ENCODE measurements at regions not wholly inside any gene's neighbourhood (a gene's known extent, or its start where the extent isn't known, plus 50 kb on each side); places are given as distances from the start of the nearest gene placed in this dataset.
"Not testable (repeated sequence)": the region's sequence is repeated elsewhere in the genome, so short reads cannot be mapped to it uniquely, and the experiment has no call there.

DNA sequence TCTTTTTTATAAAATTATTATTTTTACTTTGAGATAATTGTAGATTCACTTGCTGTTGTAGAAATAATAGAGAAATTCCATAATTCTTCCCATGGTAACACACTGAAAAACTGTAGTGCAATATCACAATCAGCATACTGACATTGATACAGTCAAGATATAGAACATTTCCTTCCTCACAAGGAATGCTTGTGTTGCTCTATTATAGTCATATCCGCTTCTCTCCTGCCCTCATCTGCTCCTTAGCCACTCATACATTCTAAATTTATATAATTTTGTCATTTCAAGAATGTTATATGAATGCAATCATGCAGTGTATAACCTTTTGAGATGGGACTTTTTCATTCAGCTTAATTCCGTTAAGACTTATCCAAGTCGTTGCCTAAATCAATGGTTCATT lies 320.2 kb downstream of the BARHL2 start:
- no peak for DNase-seq

DNA sequence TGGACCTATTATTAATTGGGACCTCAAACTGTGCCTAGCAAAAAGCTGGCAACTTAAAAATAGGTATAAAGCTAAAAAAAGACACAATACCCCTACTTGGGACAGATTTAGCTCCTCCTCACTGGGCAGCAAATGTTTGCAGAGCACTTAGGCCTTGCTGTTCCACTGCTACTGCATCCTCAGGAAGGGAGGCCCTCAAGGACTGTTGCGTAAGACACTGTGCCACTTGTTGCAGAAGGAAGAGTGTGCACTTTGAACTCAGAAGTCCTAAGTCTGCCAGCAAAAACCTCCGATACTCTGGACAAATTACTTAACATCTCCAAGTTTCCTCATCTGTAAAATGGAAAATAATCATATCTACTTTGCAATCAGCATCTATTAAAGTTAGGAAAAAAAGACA lies 322.9 kb downstream of the BARHL2 start:
- no peak for DNase-seq

DNA sequence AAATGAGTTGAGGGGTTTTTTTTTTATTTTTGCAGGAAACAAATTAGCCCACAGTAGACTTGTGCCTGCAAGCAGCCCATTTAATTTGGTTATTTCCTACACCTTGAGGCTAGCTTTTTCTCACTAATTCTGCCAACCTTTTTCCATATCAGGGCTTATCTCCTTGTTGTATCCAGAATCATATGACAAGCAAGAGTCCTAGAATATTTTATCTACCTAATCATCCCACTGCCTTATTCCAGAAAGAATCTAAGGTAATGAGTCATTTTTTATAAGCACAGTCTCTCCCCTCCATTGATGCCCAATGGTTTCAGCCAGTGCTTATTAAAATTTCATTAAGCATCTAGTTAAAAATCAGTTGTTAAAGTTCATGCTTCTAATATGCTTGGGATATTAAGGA lies 324.1 kb downstream of the BARHL2 start:
- DNase-seq: no peak

DNA sequence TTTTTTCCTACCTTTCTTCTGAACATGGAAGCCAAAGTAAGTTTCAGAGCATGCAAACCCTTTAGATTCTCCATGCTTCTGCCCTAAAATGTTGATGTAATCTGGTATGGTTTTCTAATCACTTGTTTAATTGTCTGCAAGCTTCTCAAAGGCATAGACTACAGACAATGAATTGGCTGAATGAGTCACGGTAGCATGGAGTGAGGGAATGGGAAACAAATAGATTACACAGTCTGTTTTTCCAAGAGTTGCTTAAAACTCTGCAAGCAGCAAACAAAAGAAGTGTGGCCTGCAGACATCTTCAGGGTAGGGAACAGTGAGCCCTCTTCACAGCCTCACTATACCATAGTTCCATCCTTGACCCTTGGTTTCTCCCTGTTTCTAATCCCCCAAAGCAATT lies 326.0 kb downstream of the BARHL2 start:
- no peak for DNase-seq

DNA sequence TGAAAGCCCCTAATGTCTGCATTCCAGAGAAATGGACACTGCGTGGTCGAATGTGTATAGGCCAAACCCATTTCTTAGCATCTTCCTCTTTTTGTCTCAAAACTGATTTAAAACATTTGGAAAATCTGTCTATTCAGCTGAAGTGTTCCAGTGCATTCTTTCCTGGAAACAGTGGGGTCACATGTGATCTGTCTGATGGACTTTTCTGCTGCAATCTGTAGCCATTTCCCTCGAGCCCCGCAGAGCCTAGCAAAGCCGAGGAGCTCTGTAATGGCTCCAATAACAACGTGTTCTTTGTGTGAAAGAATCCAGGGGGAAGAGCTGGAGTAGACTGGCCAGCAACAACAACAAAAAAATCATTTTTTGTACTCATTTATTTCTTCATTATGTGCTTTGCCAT lies 329.3 kb downstream of the BARHL2 start:
- no peak for DNase-seq

DNA sequence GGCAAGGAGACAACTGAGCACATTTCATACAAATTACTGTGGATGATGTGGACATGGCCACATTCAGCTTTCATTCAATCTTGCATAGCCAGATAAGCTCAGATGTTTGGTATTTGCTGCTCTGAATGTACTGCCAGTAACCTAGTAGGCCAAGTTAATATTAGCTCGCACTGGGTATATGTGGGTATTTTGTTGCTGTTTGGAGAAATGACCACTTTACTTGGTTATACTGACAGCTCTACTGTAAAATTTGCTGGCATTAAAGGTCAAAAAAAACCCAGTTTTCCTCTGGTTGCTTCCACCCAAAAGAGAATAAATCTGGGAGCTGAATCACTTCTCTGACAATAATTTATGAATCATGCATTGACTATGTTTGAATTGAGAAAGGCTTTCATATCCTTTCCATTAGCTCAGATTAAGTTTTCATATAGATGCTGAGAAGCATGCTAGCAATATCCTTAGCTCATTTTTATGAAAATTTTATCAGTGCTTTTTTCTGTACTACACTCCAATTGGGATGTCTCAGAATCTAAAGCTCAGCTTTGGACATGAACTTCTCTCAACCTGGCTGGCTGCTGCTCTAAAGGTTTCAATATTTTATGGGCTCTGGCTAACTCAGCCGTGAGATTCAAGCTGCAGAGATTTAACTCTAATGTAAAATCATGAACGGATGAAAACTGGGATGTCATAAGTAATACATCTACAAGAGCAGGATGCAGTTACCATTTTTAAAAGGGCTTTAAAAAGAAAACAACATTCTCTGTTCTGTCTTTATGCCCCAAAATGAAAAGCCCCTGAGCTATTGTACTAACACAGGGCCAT lies 330.0 kb downstream of the BARHL2 start:
- no peak for DNase-seq

DNA sequence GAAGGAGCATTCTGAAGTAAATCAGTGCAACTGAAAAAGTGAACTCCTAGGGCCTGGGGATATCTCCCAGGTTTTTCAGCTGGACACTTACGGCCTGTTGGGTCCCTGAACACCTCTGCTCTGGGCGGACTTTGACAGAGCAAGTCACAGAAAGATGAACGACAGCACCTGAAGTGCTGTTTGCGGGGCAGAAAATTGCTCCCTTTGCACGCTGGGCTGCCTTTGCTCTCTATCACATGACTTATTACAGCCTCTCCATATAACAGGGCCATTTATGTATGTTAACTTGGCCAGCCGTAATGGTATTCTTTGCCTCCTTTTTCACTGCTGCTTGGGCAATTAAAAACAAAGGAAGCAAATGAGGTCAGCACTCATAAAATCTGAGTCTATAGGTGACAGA lies 332.9 kb downstream of the BARHL2 start:
- DNase-seq: no peak

DNA sequence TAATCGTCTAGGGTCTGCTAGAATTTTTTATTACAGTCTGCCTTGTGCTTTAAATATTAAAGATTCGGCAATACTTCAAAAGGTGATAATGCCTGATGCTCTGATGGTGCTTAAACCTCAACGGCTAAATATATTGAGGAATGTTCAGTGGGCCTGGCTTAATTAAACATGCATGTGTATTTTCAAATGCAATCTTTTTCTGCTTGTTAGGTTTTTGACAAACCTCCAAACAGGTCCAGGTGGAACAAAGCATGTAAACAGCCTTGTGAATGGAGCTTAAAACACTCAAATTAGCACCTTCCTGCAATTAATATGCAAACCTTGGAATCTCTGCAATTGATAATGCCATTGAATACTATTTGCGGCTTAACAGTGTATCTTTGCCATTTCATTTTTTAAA lies 334.9 kb downstream of the BARHL2 start:
- DNase-seq: no peak

DNA sequence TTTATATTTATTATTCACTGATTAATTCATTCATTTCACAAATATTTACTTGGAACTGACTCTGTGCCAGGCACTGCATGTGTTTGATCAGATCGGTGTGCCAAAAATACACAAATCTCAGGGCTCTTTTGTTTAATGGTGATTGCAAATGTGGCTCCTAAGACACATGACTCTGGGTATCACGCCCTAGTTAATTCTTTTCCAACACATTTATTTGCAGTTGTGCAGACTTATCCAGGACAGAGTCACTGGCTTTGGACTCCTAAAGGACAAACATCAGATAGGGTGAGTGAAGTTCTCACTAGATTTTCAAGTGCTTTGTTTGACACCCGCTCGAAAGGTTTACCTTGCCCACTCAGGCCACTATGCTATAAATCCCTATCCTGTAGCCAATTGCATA lies 335.5 kb downstream of the BARHL2 start:
- DNase-seq: no peak

DNA sequence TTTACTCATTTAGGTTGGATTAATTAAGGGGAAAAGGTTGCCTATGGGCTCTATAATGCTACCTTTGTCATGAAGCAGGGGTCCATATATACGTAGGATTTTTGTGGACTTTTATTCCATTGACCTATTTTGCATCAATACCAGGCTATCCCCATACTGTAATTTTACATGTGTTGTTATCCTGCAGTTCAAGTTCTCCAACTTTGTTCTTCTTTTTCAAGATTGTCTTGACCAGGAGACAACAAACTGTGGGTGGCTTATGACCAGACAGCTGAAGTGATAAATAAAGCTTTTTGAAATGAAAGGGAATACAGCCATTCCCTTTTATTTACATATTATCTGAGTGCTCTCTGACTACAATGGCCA lies 345.7 kb downstream of the BARHL2 start:
- DNase-seq: no peak

DNA sequence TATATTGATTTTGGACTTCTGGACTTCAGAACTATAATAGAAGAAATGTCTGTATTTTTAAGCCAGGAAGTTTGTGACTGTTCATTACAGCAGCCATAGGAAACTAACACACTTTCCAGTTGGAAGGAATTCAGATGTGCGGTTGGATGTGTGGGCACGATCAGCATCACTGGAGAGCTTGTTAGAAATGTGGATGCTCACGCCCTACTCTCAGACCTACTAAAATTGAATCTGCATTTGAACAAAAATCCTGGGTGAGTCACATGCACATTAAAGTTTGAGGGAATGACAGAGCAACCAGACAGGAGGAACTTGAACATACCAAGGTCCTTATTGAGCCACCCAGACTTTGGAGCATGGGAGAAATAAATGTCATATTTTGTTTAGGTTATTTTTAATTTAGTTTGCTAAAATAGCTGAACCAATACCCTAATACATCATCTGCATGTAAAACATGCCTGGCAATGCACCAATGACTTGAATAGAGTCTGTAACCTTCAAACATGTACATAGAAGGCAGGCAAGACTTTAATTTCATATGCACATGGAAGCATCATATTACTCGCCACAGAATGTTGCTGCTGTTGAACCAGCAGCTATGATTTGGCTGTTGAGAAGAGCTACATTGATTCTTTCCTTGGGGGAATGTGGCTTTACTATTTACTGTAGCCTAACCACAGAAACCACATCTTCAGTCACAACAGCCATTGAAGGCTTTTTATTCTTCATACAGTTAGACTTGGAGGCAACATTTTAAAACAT lies 346.2 kb downstream of the BARHL2 start:
- DNase-seq: no peak

DNA sequence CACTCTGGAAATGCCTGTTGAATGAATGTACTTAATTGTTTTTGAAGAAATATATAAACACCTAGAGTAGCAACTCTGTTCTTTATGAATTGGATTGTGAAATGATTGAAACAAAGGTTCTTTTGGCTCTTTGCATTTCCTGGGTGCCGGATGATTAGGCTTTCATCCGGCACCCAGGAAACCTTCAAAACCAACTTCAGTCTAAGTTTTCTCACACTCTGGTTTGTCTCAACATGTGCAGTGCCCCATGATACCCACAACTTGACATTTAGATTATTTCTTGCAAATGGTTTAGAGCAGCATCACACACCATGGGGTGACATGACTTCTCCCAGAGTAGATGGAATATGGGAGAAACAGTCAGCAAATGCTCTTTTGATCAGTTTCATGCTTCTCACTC lies 354.9 kb downstream of the BARHL2 start:
- DNase-seq: no peak

DNA sequence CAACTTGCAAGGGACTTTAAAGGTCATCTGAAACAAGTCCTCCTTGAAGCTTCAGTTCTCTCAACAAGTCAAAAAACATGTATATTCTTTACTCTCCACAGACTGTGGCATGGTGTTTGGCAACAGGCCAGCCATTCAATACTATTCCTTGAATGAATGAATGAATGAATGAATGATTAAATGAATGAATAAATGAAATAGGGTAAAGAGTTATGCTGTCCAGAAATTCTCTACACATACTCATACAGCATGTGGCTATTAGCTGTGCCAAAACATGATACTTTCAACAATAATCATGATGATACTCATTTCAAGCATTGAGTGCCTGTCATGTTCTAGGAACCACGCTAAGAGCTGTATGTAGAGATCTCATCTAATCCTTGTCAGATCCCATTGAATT lies 356.1 kb downstream of the BARHL2 start:
- no peak for DNase-seq

DNA sequence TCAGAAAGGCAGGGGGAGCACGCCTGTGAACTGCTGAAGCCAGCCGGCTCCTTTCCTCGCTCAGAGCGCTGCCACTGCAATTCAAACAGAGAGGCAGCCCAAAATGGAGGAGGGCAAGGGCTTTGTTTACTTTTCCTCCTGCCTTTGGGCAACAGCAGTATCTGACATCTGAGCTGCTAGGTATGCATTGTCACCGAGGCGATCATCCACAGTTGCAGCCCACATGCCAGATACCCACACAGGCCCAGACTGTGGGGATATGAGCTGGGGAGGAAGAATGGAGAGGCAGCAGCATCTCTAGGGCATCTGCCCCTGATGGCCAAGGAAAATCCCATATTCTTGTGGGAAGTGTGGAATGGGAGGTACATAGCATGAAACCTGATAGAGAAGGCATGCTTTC lies 357.1 kb downstream of the BARHL2 start:
- DNase-seq: no peak

DNA sequence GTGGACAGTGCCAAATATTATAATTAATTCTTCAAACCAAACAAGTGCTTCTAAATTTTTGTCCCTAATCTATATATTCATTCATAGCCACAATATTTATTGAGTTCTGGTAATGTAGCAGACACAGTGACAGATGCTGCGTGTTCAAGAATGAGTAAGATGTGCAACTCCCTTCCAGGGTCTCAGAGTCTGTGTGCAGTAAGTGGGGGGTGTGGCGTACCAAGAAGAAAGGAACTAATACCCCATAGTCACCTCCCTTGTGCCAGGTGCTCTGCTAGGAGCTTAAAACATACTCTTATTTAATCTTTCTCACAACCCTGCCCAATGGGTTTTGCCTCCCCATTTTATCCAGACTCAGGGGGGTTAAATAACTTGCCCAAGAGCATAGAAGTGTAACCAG lies 358.7 kb downstream of the BARHL2 start:
- DNase-seq: no peak

DNA sequence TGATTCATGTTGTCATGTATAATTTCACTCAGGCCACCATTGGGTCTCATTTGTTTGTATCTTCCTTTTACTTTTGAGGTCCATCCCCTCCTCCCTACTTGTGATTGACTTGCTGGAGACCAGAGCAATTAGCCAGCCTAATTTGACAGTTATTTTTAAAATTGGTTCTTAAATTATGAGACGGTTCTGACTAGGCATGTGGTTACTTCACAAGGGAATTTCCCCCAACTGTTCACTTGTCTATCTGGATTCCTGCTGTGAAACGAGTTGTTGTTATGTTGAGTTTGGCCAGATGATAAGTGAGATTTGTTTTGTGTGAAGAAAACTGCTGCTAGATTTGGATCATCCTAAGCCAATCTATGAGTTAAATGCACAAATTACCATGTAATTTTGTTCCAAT lies 359.1 kb downstream of the BARHL2 start:
- DNase-seq: no peak

DNA sequence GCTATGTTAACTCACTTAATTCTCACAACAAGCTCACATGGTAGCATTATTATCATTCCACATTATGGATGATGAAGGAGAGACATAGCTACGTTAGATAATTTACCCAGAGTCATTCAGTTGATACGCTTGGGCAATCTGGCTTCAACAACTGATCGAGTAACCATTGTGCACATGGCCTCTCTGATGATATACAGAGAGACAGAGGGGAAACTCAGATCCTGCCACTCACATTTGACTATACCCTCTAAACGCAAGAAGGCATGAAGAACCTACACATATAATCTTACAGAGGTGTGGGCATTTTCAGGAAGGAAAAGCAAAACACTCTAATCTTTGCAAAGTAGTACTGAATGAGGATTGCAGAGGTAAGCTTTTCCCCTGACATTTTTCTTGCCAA lies 360.1 kb downstream of the BARHL2 start:
- DNase-seq: no peak

DNA sequence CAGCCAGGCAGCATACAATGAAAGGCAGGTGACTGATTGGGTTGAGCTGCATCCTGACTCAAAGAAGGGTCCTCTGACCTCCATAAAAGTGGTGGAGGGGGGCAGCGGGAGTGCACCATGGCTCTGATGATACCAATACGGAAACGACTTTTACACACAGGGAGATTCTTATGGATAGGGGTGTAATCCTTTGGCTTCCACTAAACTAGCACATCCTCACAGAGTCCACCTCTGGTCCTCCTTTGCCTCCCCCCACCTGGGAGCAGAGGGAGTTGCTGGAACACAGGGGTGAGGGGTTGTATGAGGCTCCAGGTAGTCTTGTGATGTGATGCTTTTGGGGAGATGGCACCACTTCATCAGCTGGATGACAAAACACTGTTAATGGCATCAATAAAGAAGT lies 361.0 kb downstream of the BARHL2 start:
- DNase-seq: no peak

DNA sequence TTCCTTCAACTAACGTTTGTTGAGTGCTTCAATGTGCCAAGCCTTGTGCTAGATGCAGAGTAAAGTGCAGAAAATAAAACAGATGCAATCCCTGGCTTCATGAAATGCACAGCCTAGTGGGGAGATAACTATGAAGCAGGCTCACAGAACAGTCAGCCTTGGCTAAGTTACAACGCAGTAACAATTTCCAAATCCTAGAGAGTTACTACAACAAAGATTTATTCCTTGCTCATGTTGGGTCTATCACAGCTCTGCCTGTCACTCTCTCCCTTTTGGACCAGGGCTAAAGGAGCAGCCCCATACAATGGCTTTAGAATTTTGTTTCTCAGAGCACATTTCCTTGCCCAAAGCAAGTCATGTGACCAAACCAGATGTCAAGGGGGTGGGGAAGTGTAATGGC lies 359.8 kb downstream of the ZNF326 start:
- DNase-seq: no peak

DNA sequence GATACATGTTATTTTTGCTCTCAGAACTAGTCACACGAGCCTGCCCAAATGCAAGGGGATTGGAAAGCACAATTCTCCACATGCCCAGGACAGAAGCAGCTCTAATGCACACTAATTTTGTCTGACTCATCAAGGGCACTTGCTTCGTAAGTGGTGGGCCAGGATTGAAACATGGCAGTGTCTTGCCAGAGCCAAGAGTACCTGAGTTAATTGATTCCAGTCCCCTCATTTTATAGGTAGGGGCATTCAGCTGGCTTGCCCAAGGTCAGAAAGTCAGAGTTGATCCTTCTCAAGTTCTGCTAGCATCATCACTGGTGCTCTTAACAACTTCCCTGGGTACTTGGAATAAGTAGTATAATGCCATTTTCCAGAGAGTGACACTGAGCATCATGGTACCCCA lies 356.1 kb downstream of the ZNF326 start:
- DNase-seq: no peak

DNA sequence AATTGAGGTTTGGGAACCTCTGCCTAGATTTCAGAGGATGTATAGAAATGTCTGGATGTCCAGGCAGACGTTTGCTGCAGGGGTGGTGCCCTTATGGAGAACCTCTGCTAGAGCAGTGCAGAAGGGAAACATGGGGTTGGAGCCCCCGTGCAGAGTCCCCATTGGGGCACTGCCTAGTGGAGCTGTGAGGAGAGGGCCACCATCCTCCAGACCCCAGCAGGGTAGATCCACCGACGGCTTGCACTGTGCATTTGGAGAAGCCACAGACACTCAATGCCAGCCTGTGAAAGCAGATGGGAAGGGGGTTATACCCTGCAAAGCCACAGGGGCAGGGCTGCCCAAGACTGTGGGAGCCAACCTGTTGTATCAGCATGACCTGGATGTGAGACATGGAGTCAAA lies 354.6 kb downstream of the ZNF326 start:
- DNase-seq: no peak

DNA sequence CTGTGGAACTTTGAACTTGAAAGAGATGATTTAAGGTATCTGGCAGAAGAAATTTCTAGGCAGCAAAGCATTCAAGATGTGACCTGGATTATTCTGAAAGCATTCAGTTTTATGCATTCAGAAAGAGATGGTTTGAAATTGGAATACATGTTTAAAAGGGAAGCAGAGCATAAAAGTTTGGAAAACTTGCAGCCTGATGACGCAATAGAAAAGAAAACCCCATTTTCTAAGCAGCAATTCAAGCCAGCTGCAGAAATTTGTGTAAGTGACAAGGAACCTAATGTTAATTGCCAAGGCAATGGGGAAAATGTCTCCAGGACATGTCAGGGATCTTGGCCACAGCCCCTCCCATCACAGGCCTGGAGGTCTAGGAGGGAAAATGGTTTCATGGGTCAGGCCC lies 354.0 kb downstream of the ZNF326 start:
- no peak for DNase-seq

DNA sequence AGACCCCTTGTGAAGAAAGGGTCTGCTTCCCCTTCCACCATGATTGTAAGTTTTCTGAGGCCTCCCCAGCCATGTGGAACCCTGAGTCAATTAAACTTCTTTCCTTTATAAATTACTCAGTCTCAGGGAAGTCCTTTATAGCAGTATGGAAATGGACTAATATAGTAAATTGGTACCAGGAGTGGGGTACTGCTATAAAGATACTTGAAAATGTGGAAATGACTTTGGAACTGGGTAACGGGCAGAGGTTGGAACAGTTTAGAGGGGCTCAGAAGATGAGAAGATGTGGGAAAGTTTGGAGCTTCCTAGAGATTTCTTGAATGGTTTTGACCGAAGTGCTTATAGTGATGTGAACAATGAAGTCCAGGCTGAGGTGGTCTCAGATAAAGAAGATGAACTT lies 353.5 kb downstream of the ZNF326 start:
- not testable (repeated sequence) for DNase-seq

DNA sequence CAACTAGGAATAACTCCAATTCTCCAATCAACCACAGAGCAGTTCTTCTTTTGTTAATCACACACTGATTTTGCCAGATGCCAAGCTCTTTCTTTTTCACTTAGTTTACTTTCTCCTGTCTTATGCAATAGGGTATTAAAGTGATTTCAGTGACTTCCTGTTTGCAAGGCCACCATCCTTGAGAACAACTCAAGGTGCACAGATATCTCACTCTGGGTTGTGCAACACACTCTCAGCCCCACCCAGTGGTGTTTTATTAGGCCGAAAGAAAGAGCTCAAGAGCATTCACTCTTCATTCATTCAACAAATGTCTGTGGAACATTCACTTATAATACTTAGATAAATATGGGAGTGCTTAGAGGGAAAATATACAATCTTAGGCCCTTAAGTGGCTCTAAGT lies 352.5 kb downstream of the ZNF326 start:
- no peak for DNase-seq

DNA sequence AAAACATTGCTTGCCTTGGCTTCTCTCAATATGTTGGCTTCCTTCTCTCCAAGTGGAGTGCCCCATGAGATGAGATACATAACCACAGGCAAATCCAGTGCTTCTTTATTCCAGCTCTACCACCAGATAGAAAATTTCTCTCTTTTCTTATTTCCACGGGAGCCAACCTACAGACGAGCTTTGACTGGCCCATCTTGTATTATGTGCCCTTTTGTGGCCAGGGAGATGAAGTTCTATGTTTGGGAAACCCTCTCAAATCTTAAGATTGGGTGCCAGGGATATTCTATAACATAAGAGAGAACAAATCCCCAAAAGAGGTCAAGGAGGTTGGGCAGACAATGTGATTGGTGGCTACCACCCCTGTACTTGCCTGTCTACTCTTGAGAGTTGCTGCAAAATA lies 351.8 kb downstream of the ZNF326 start:
- no peak for DNase-seq

Measured in CD4-positive, alpha-beta T cell treated with Interleukin-4 for 1 hour (primary cell).